Omental fat pad (tissue), 3 donors: ENCODE measurements at regions not wholly inside any gene's neighbourhood (a gene's known extent, or its start where the extent isn't known, plus 50 kb on each side); places are given as distances from the start of the nearest gene placed in this dataset.

ENCODE experiments used
- ATAC-seq: fragments of 150-250 bp; one replicate; pipeline ENCODE4 v1.9.1; 2016; ENCODE audit warnings: mild to moderate bottlenecking, moderate library complexity; ENCODE audit not compliant: low FRiP score
- DNase-seq: peaks from one replicate; pipeline ENCODE4 v3.0.0-alpha.2; 2019; ENCODE audit warnings: low spot score
- CTCF ChIP-seq, 3 donors: fragments of 450-650 bp; IDR thresholded peaks; one replicate each; pipeline ENCODE4 v1.5.1; 2016 to 2017; ENCODE audit warnings: antibody characterized with exemption in 3 of 3, mild to moderate bottlenecking in 3 of 3, moderate library complexity in 2 of 3

GRCh38 chr3:159520638-159521037 is 468.0 kb upstream of the IL12A start:
- ATAC-seq (no peak), DNase-seq (no peak)
- TF ChIP-seq CTCF (IDR thresholded peaks at IDR 0.05) = no peak

- DNase-seq (no peak), ATAC-seq (no peak)
- TF ChIP-seq CTCF (IDR thresholded peaks at IDR 0.05) = no peak
These were observed 466.4 kb upstream of the IL12A start for GRCh38 chr3:159522276-159522675.

GRCh38 chr3:159528251-159528895 is 460.3 kb upstream of the IL12A start:
- DNase-seq = no peak
- no peak for TF ChIP-seq CTCF (IDR thresholded peaks at IDR 0.05)
- no peak for ATAC-seq

GRCh38 chr3:159532577-159532976 is 456.1 kb upstream of the IL12A start:
- no peak for ATAC-seq
- TF ChIP-seq CTCF (IDR thresholded peaks at IDR 0.05) = no peak
- no peak for DNase-seq

- ATAC-seq (no peak), DNase-seq (no peak)
- no peak for TF ChIP-seq CTCF (IDR thresholded peaks at IDR 0.05)
These were observed 454.1 kb upstream of the IL12A start for GRCh38 chr3:159534496-159534895.

- ATAC-seq (no peak), DNase-seq (no peak)
- no peak for TF ChIP-seq CTCF (IDR thresholded peaks at IDR 0.05)
These were observed 451.8 kb upstream of the IL12A start for GRCh38 chr3:159536876-159537275.

GRCh38 chr3:159538507-159538906 is 450.1 kb upstream of the IL12A start:
- ATAC-seq (no peak), DNase-seq (no peak)
- no peak for TF ChIP-seq CTCF (IDR thresholded peaks at IDR 0.05)
